ENCODE measurements at regions not wholly inside any gene's neighbourhood (a gene's known extent, or its start where the extent isn't known, plus 50 kb on each side); places are given as distances from the start of the nearest gene placed in this dataset.

DNA sequence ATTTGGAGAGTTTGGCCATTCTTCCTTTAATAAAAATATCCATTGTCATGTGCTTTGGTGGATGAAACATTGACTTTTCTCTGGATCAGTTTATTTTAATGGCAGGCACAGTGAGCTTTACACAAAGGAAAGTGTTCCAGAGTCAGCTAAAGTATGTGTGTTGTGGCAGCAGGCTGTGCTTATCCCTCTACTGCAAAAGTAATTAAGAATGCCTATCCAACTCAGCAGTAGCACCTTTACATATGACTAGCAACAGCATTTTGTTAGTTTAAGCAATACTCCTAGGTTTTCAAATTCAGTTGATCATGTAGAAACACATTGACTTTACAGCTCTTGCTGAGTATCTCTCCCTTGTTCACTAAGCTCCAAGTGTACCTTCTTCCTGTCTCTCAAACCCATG is 730.5 kb upstream of the RGMB start:
- Histone ChIP-seq H3K27me3 (ENCODE audit: control insufficient read depth in 3 of 3, insufficient read depth in 3 of 3, low read length in 3 of 3) (no peaks in the 10 kb centered on the region), H3K4me1 (ENCODE audit: control insufficient read depth in 3 of 3, insufficient read depth in 2 of 3, low read depth in 1 of 3, low read length in 2 of 3) (no peaks in the 10 kb centered on the region), H3K27ac (ENCODE audit: low read depth in 1 of 3, low read length in 2 of 3) (no peak overlapping the region), H3K36me3 (ENCODE audit: control insufficient read depth in 3 of 3, insufficient read depth in 2 of 3, low read depth in 1 of 3, low read length in 3 of 3) (no peaks in the 10 kb centered on the region), H3K4me3 (ENCODE audit: low read depth in 1 of 3, low read length in 3 of 3) (no peak overlapping the region), H3K9me3 (ENCODE audit: control insufficient read depth in 2 of 2, insufficient read depth in 1 of 2, low read depth in 1 of 2, low read length in 1 of 2) (no peaks in the 10 kb centered on the region)
- no peak for DNase-seq
- no peak for FAIRE-seq

DNA sequence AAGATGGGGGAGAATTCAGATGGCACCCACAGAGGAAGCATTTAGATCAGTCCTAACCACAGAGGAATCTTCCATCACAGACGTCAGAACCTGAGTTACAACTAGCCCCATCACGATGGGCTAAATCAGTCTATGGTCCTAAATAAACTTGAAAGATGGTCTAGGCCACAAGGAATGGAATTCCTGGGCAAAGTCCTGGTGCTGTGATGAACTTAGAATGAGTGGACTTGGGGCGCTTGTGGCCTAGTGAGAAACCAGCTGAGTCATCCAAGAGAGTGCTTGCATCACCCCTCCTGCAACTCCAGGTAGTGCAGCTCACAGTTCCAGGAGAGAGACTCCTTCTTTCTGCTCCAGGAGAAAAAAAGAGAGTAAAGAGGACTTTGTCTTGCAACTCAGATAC is 722.9 kb upstream of the RGMB start:
- DNase-seq = no peak
- Histone ChIP-seq H3K27ac (ENCODE audit: low read depth in 1 of 3, low read length in 2 of 3) (no peak overlapping the region), H3K4me3 (ENCODE audit: low read depth in 1 of 3, low read length in 3 of 3) (no peak overlapping the region), H3K27me3 (ENCODE audit: control insufficient read depth in 3 of 3, insufficient read depth in 3 of 3, low read length in 3 of 3) (no peaks in the 10 kb centered on the region), H3K4me1 (ENCODE audit: control insufficient read depth in 3 of 3, insufficient read depth in 2 of 3, low read depth in 1 of 3, low read length in 2 of 3) (no peaks in the 10 kb centered on the region), H3K9me3 (ENCODE audit: control insufficient read depth in 2 of 2, insufficient read depth in 1 of 2, low read depth in 1 of 2, low read length in 1 of 2) (peaks cover 0 to 7% of the 10 kb centered on the region in 2 donors), H3K36me3 (ENCODE audit: control insufficient read depth in 3 of 3, insufficient read depth in 2 of 3, low read depth in 1 of 3, low read length in 3 of 3) (no peaks in the 10 kb centered on the region)
- WGBS, 3 donors = 78 to 96% (median 86%) methylated on average over 3 of the region's 3 CpGs
- FAIRE-seq = no peak

DNA sequence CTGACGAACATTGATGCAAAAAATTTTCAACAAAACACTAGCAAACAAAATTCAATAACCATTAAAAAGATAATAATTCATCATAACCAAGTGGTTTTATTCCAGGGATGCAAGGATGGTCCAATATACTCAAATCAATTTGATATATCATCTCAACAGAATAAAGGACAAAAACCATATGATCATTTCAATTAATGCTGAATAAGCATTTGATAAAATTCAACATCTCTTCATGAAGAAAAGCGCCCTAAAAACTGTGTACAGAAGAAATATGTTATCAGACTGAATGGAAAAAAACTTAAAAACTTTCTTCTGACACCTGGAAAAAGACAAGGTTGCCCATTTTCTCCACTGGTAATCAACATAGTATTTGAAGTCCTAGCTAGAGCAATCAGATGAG is 720.3 kb upstream of the RGMB start:
- H3K4me3 ChIP-seq (ENCODE audit: low read depth in 1 of 3, low read length in 3 of 3) = no peak overlapping the region
- no peak overlapping the region for H3K27ac ChIP-seq (ENCODE audit: low read depth in 1 of 3, low read length in 2 of 3)
- H3K9me3 ChIP-seq (ENCODE audit: control insufficient read depth in 2 of 2, insufficient read depth in 1 of 2, low read depth in 1 of 2, low read length in 1 of 2) = peaks cover 0 to 7% of the 10 kb centered on the region in 2 donors
- WGBS, 3 donors = 83 to 87% (median 84%) methylated on average over 2 of the region's 2 CpGs
- no peak for DNase-seq
- FAIRE-seq = no peak
- no peaks in the 10 kb centered on the region for H3K27me3 ChIP-seq (ENCODE audit: control insufficient read depth in 3 of 3, insufficient read depth in 3 of 3, low read length in 3 of 3)
- no peaks in the 10 kb centered on the region for H3K4me1 ChIP-seq (ENCODE audit: control insufficient read depth in 3 of 3, insufficient read depth in 2 of 3, low read depth in 1 of 3, low read length in 2 of 3)
- H3K36me3 ChIP-seq (ENCODE audit: control insufficient read depth in 3 of 3, insufficient read depth in 2 of 3, low read depth in 1 of 3, low read length in 3 of 3) = no peaks in the 10 kb centered on the region

DNA sequence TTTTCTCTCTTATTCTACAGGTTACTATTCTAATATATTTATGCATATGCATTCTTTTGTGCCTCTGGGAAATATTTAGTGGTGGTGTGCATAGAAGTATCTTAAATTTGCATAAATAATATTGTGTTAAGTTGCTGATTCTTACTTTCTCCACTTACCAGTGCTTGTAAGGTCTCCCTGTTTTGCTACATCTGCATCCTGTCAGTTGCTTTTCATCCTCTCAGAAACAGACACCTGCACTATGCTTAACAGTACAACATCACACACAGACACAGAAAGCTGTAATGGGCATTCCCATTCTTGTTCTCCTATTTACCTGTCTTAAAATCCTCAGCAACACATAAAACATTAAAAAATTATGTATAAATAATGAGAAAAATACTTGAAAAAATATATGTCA is 713.3 kb upstream of the RGMB start:
- H3K4me3 ChIP-seq (ENCODE audit: low read depth in 1 of 3, low read length in 3 of 3) = no peak overlapping the region
- H3K9me3 ChIP-seq (ENCODE audit: control insufficient read depth in 2 of 2, insufficient read depth in 1 of 2, low read depth in 1 of 2, low read length in 1 of 2) = no peaks in the 10 kb centered on the region
- no peaks in the 10 kb centered on the region for H3K4me1 ChIP-seq (ENCODE audit: control insufficient read depth in 3 of 3, insufficient read depth in 2 of 3, low read depth in 1 of 3, low read length in 2 of 3)
- no peaks in the 10 kb centered on the region for H3K36me3 ChIP-seq (ENCODE audit: control insufficient read depth in 3 of 3, insufficient read depth in 2 of 3, low read depth in 1 of 3, low read length in 3 of 3)
- no peak for FAIRE-seq
- H3K27me3 ChIP-seq (ENCODE audit: control insufficient read depth in 3 of 3, insufficient read depth in 3 of 3, low read length in 3 of 3) = no peaks in the 10 kb centered on the region
- no peak for DNase-seq
- H3K27ac ChIP-seq (ENCODE audit: low read depth in 1 of 3, low read length in 2 of 3) = no peak overlapping the region

DNA sequence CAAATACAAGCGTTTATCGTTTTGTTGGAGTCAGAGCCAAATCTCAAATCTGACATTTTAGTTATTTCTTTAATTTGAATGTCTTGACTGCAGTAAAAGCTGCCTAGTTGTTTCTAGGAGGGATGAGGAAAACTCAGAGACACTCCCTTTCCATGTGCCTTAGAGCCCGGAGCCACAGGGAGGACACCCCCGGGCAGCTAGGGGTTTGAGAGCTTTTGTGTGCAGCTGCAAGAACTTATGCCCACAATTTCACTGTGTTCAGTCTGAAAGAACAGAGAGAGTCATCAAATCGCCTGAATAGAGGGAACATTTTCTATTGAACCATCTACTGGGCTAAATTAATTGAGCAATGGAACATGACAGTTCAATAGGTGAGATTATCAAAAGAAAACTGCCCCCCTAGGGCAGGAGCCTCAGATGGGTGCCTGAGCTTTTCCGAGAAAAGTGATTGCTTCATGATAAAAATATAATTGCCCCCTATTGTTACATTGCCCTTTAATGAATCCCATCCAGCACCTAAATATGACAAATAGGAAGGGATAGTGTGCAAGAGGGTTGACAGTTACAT is 709.3 kb upstream of the RGMB start:
- H3K4me1 ChIP-seq (ENCODE audit: control insufficient read depth in 3 of 3, insufficient read depth in 2 of 3, low read depth in 1 of 3, low read length in 2 of 3) = no peaks in the 10 kb centered on the region
- WGBS, 3 donors = 85 to 88% (median 86%) methylated on average over 6 of the region's 6 CpGs
- no peaks in the 10 kb centered on the region for H3K27me3 ChIP-seq (ENCODE audit: control insufficient read depth in 3 of 3, insufficient read depth in 3 of 3, low read length in 3 of 3)
- no peak overlapping the region for H3K27ac ChIP-seq (ENCODE audit: low read depth in 1 of 3, low read length in 2 of 3)
- H3K36me3 ChIP-seq (ENCODE audit: control insufficient read depth in 3 of 3, insufficient read depth in 2 of 3, low read depth in 1 of 3, low read length in 3 of 3) = no peaks in the 10 kb centered on the region
- no peak for FAIRE-seq
- no peaks in the 10 kb centered on the region for H3K9me3 ChIP-seq (ENCODE audit: control insufficient read depth in 2 of 2, insufficient read depth in 1 of 2, low read depth in 1 of 2, low read length in 1 of 2)
- DNase-seq = no peak
- H3K4me3 ChIP-seq (ENCODE audit: low read depth in 1 of 3, low read length in 3 of 3) = no peak overlapping the region

DNA sequence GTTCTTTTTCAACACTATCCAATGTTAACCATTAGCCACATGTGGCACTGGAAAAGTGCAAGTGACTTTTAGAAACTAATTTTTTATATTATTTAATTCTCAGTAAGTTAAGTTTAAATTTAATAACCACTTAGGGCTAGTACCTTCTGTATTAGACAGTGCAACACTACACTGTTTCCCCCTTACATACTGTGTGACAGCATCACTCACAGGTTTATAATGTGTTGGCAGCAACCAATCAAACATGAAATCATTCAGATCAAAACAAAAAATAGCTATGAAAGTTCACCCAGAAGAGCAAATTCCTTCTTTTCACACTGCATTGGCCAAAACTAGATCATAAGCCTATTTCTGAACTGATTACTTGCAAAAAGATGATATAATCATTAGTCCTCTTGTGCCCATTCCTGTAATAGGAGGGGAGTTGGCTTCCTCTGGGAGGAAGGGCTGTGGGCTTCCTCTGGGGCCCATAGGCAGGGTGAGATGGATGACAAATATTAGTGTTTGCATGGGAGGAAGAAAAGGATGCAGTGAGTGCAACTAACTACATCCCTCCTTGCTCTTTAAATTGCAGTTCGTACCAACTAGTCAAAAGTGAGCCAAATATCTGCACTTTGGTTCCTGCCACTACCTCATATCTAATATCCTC is 708.1 kb upstream of the RGMB start:
- H3K27ac ChIP-seq (ENCODE audit: low read depth in 1 of 3, low read length in 2 of 3) = no peak overlapping the region
- no peak for FAIRE-seq
- WGBS, 3 donors = 68 to 84% (median 71%) methylated on average over 1 of the region's 1 CpG
- no peaks in the 10 kb centered on the region for H3K9me3 ChIP-seq (ENCODE audit: control insufficient read depth in 2 of 2, insufficient read depth in 1 of 2, low read depth in 1 of 2, low read length in 1 of 2)
- no peaks in the 10 kb centered on the region for H3K4me1 ChIP-seq (ENCODE audit: control insufficient read depth in 3 of 3, insufficient read depth in 2 of 3, low read depth in 1 of 3, low read length in 2 of 3)
- no peaks in the 10 kb centered on the region for H3K36me3 ChIP-seq (ENCODE audit: control insufficient read depth in 3 of 3, insufficient read depth in 2 of 3, low read depth in 1 of 3, low read length in 3 of 3)
- no peaks in the 10 kb centered on the region for H3K27me3 ChIP-seq (ENCODE audit: control insufficient read depth in 3 of 3, insufficient read depth in 3 of 3, low read length in 3 of 3)
- no peak overlapping the region for H3K4me3 ChIP-seq (ENCODE audit: low read depth in 1 of 3, low read length in 3 of 3)
- no peak for DNase-seq

DNA sequence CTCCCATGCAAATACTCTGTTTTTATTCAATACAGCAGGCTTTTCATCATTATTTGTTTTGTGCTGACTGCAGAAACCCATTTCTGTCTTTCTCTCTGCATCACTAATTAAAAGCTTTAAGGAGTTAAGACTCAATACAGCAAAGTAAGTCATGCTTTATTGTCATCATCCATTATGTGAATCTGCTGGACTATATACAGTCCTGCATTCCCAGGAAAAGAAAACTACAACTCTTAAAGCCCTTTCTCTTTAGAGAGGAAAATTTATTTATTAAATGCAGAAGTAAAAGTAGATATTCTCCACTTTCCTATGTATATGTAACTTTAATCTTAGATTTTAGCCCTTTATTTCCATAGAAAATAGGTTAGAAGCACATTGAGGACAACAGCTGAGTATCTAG is 706.6 kb upstream of the RGMB start:
- Histone ChIP-seq H3K27me3 (ENCODE audit: control insufficient read depth in 3 of 3, insufficient read depth in 3 of 3, low read length in 3 of 3) (no peaks in the 10 kb centered on the region), H3K9me3 (ENCODE audit: control insufficient read depth in 2 of 2, insufficient read depth in 1 of 2, low read depth in 1 of 2, low read length in 1 of 2) (no peaks in the 10 kb centered on the region), H3K4me3 (ENCODE audit: low read depth in 1 of 3, low read length in 3 of 3) (no peak overlapping the region), H3K4me1 (ENCODE audit: control insufficient read depth in 3 of 3, insufficient read depth in 2 of 3, low read depth in 1 of 3, low read length in 2 of 3) (no peaks in the 10 kb centered on the region), H3K27ac (ENCODE audit: low read depth in 1 of 3, low read length in 2 of 3) (no peak overlapping the region), H3K36me3 (ENCODE audit: control insufficient read depth in 3 of 3, insufficient read depth in 2 of 3, low read depth in 1 of 3, low read length in 3 of 3) (no peaks in the 10 kb centered on the region)
- FAIRE-seq = no peak
- DNase-seq = no peak

DNA sequence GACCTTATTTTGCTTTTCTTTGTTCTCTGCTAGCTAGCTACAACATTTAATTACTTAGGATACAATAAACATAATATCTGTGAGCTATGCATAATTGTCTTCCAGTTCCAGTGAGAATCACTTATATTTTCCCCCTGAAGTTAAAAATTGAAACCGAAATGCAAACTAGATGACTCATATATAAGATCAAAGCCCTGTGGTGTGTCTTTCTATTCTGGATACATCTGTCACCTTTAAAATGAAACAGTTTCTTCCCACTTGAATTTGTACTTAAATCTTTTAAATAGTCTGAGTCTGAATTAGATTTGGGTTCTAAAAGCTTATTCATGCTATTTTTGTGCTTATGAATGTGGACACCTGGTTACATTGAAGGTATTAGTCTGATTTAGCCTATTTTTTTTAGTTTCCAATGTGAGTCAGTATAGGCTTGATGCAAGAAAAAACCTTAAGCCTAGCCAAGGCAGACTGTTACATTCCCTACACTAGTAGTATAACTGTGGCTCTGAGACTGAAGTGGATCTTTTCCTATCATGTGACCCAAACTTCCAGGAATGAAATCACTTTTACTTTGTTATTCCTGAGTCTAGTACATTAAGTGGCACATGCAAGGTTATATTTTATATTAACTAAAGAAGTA is 703.5 kb upstream of the RGMB start:
- no peak overlapping the region for H3K27ac ChIP-seq (ENCODE audit: low read depth in 1 of 3, low read length in 2 of 3)
- no peak overlapping the region for H3K4me3 ChIP-seq (ENCODE audit: low read depth in 1 of 3, low read length in 3 of 3)
- DNase-seq (no peak), FAIRE-seq (no peak)
- H3K9me3 ChIP-seq (ENCODE audit: control insufficient read depth in 2 of 2, insufficient read depth in 1 of 2, low read depth in 1 of 2, low read length in 1 of 2) = no peaks in the 10 kb centered on the region
- H3K4me1 ChIP-seq (ENCODE audit: control insufficient read depth in 3 of 3, insufficient read depth in 2 of 3, low read depth in 1 of 3, low read length in 2 of 3) = no peaks in the 10 kb centered on the region
- no peaks in the 10 kb centered on the region for H3K27me3 ChIP-seq (ENCODE audit: control insufficient read depth in 3 of 3, insufficient read depth in 3 of 3, low read length in 3 of 3)
- 56 to 80% (median 68%) methylated on average over 1 of the region's 1 CpG for WGBS, 3 donors
- H3K36me3 ChIP-seq (ENCODE audit: control insufficient read depth in 3 of 3, insufficient read depth in 2 of 3, low read depth in 1 of 3, low read length in 3 of 3) = no peaks in the 10 kb centered on the region

DNA sequence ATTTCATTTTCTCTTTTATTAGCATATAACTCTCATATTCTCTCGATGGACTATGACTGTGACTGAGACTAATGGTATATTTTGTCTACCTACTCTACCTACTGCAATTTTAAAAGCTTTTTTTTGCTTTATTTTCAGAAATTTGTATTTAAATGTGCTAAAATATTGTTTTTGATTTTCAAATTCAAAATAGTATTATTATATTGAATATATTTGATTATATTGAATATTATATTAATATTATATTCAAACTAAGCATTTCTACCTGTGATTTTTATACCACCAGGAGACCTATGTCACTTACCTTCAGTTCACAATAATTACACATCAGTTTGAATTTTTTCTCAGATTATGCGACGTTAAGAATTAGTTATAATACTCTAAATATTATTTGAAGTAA is 700.5 kb upstream of the RGMB start:
- H3K36me3 ChIP-seq (ENCODE audit: control insufficient read depth in 3 of 3, insufficient read depth in 2 of 3, low read depth in 1 of 3, low read length in 3 of 3) = no peaks in the 10 kb centered on the region

More for the DNA sequence above, 700.5 kb upstream of the RGMB start:
- no peaks in the 10 kb centered on the region for H3K4me1 ChIP-seq (ENCODE audit: control insufficient read depth in 3 of 3, insufficient read depth in 2 of 3, low read depth in 1 of 3, low read length in 2 of 3)
- DNase-seq = no peak
- 91 to 95% (median 94%) methylated on average over 3 of the region's 3 CpGs for WGBS, 3 donors
- no peaks in the 10 kb centered on the region for H3K9me3 ChIP-seq (ENCODE audit: control insufficient read depth in 2 of 2, insufficient read depth in 1 of 2, low read depth in 1 of 2, low read length in 1 of 2)
- H3K27me3 ChIP-seq (ENCODE audit: control insufficient read depth in 3 of 3, insufficient read depth in 3 of 3, low read length in 3 of 3) = no peaks in the 10 kb centered on the region
- FAIRE-seq = no peak
- no peak overlapping the region for H3K4me3 ChIP-seq (ENCODE audit: low read depth in 1 of 3, low read length in 3 of 3)
- no peak overlapping the region for H3K27ac ChIP-seq (ENCODE audit: low read depth in 1 of 3, low read length in 2 of 3)
